ENCODE measurements at regions not wholly inside any gene's neighbourhood (a gene's known extent, or its start where the extent isn't known, plus 50 kb on each side); places are given as distances from the start of the nearest gene placed in this dataset.

DNA sequence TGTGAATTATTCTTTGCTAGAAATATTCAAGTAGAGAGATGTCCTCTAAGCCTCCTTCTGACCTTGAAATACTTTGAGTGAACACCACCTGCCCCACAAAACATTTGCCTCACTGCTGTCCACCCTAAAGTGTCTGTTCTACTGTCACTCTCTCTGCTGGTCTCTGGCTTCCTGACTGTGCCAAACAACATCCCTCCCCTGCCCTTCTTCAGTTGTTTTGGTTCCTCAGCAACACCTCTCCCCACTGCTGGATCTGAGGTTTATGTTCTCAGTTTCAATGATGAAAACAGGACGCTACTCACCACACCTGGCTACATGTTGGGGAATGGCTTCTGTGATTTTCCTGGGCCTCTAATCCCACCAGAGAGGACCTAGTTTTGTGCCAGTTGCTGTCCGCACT lies 456.9 kb downstream of the BCOR start:
- ATAC-seq (ENCODE audit: low FRiP score), result no peak
- TF ChIP-seq, protein P1, sequence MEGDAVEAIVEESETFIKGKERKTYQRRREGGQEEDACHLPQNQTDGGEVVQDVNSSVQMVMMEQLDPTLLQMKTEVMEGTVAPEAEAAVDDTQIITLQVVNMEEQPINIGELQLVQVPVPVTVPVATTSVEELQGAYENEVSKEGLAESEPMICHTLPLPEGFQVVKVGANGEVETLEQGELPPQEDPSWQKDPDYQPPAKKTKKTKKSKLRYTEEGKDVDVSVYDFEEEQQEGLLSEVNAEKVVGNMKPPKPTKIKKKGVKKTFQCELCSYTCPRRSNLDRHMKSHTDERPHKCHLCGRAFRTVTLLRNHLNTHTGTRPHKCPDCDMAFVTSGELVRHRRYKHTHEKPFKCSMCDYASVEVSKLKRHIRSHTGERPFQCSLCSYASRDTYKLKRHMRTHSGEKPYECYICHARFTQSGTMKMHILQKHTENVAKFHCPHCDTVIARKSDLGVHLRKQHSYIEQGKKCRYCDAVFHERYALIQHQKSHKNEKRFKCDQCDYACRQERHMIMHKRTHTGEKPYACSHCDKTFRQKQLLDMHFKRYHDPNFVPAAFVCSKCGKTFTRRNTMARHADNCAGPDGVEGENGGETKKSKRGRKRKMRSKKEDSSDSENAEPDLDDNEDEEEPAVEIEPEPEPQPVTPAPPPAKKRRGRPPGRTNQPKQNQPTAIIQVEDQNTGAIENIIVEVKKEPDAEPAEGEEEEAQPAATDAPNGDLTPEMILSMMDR (IDR thresholded peaks at IDR 0.05), result no peak
- DNase-seq (ENCODE audit: low spot score), result no peak

DNA sequence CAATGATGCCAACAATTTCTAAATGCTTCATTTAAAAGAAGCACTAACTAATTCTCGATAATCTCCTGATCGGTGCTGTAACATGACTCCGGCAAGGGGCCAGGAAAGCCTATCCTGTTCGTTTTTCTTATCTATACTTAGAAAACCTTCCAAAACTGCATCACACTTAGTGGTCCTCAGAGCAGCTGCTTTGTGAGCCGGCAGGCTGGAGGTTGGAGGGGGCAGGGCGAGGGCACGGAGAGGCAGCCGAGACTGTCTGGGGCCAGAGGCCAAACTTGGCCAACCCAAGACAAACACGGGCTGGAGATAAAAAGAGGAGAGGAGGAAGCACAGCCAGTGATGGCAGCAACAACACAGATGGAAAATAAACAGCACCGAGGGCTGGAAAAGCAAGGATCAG lies 455.7 kb downstream of the BCOR start:
- ATAC-seq (ENCODE audit: low FRiP score) (no peak), DNase-seq (ENCODE audit: low spot score) (no peak)
- TF ChIP-seq, protein P1 (IDR thresholded peaks at IDR 0.05), result no peak

DNA sequence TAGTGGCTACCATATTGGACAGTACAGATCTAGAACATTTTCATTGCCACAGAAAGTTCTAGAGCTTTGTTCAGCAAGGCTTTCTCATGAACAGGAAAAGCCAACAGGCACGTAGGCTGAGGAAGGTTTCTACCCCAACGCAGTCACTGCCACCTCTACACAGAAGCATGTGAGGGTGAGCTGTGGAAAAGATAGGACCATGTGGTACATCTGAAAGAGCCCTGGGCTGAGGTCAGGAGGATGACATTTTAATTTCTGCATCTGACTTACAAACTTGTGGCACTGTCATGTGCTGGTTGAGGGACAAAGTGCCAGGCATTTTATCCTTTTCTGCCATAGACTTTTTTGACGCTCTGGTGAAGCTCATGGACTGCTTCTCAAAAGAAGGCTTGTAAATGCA lies 454.2 kb downstream of the BCOR start:
- DNase-seq (ENCODE audit: low spot score), result no peak
- no peak for ATAC-seq (ENCODE audit: low FRiP score)
- TF ChIP-seq, protein P1 (IDR thresholded peaks at IDR 0.05), result no peak

DNA sequence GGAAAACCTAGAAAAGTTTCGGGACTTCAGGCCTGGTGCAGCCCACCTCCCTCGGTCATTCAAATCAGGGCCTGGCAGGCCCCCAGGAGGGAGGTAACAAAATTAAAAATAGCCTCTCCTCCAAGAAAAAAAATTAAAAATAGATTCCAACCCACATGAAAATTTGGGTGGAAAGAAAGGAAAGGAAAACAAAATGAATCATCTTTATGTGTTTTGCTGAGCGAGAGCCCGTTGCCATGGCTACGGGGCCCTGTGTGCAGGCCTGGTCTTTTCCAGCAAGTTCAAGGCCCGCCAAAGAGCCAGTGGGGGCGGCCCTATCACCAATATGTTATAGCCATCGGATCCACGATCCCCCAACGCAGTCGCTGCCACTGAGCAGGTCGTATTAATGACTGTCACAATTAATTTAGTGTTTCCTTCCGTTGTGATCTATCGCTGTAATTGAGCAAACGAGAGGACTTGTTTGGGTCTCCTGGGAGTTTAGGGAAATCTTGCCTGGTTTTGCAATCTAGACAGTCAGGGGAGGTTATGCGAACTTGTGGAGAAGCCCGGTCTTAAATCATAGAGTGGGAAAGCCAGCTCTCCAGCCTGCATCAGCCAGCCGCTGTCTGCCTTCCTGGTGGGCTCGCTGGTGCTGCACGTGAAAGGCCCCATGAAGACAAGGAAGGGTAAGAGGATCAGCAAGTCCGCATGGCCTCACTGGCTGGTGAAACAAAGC lies 452.4 kb downstream of the BCOR start:
- peak; percentile 31 for DNase-seq (ENCODE audit: low spot score)
- peak; percentile 56 for ATAC-seq (ENCODE audit: low FRiP score)
- TF ChIP-seq, protein P1 (IDR thresholded peaks at IDR 0.05), result no peak

DNA sequence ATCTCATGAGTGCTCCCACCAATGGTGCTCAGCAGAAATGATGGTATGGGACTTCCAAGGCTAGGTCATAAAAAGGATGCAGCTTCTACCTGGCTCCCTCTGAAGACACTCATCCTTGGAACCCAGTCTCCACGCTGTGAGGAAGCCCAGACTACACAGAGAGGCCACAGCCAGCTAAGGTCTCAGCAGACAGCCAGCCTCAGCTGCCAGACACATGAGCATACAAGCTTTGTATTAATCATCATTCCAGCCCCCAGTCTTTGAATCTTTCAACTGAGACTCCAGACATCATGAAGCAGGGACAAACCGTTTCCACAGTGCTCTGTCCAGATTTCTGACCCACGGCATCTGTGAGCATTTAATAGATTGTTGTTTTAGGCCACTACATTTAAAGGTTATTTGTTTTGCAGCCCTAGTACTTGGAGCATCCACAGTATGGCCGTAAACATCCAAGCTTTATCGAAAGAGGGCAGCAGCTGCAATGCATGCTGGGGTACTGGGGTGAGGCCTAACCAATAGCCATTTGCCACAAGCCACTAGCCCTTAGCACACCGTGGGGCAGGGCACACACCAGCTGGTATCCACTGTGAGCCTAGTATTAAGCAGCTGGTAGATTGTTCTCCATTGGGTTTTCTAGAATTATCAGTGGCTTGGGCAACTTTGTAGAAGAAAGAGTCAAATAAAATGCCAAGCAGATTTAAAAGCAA lies 449.1 kb downstream of the BCOR start:
- TF ChIP-seq, protein P1 (IDR thresholded peaks at IDR 0.05), result no peak
- ATAC-seq (ENCODE audit: low FRiP score), result no peak
- DNase-seq (ENCODE audit: low spot score), result no peak

DNA sequence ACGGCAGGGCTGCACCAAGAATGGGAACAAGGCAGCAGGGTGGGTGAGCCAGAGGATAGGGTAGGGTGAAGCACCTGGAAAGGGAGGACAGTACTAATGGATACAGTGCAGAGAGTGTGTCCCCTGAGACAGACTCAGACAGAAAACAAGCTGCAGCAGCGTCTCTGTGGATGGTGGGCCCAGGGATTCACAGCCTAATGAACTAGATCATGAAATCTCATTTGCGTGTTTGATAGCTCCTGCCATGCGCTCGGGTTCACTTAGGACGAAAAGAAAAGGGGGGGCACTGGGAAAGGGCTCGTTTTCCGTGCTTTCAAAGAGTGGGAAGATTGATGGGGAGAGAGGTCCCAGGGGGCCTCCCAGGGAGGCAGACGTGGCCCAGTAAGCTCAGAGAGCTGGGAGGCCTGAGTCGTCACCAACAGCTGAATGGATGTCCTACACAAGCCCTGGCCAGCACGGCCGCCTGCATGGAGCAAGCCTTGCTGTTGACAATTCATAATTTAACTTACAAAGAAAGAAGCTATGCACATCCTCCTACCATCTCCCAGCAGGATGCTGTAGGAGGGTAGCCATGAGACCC lies 446.9 kb downstream of the BCOR start:
- DNase-seq (ENCODE audit: low spot score) (no peak), ATAC-seq (ENCODE audit: low FRiP score) (no peak)
- TF ChIP-seq, protein P1 (IDR thresholded peaks at IDR 0.05), result no peak
